WTC11 (cell line): ENCODE measurements at regions not wholly inside any gene's neighbourhood (a gene's known extent, or its start where the extent isn't known, plus 50 kb on each side); places are given as distances from the start of the nearest gene placed in this dataset.

Source experiments
- ATAC-seq: fragments of 200-7000 bp; cut with Tn5 transposase; 2 replicates; pipeline ENCODE4 v1.10.0; 2021; ENCODE audit warnings: mild to moderate bottlenecking, moderate library complexity
- CTCF ChIA-PET: fragments of 300-600 bp; sonication (Branson Sonifier 250); formaldehyde crosslinking; loops from one replicate; lab custom pipeline; 2021; ENCODE audit warnings: antibody characterized with exemption; lab: Charles Lee
- POLR2A ChIA-PET: fragments of 350-600 bp; sonication (Branson Sonifier 250); formaldehyde crosslinking; loops from one replicate; lab custom pipeline; 2021; ENCODE audit warnings: antibody characterized with exemption; lab: Charles Lee
- DNase-seq: peaks from one replicate; pipeline ENCODE4 v3.0.0; 2021; ENCODE audit warnings: low spot score
- H3K27ac Mint-ChIP-seq: 2 replicates; pipeline ENCODE4 v1.8.0; 2021; ENCODE audit warnings: mixed read lengths
- H3K27me3 Mint-ChIP-seq: 2 replicates; pipeline ENCODE4 v1.8.0; 2021; ENCODE audit warnings: low read depth, mild to moderate bottlenecking, moderate library complexity, mixed read lengths
- H3K36me3 Mint-ChIP-seq: 2 replicates; pipeline ENCODE4 v1.8.0; 2021; ENCODE audit warnings: mixed read lengths
- H3K4me1 Mint-ChIP-seq: 2 replicates; pipeline ENCODE4 v1.8.0; 2022; ENCODE audit warnings: mixed read lengths
- H3K4me3 Mint-ChIP-seq: 2 replicates; pipeline ENCODE4 v1.8.0; 2021; ENCODE audit warnings: mild to moderate bottlenecking, moderate library complexity, mixed read lengths
- H3K9me3 Mint-ChIP-seq: 2 replicates; pipeline ENCODE4 v1.8.0; 2021; ENCODE audit warnings: mixed read lengths
- ATF1 ChIP-seq: sonication (generic); formaldehyde crosslinking; IDR thresholded peaks from 2 replicates; pipeline ENCODE4 v1.8.1; 2023; ENCODE audit warnings: mild to moderate bottlenecking, moderate library complexity, missing genetic modification reagents
- CREB1 ChIP-seq: sonication (generic); formaldehyde crosslinking; IDR thresholded peaks from 2 replicates; pipeline ENCODE4 v1.8.0; 2023; ENCODE audit warnings: mild to moderate bottlenecking, missing genetic modification reagents
- ELF4 ChIP-seq: sonication (generic); formaldehyde crosslinking; IDR thresholded peaks from 2 replicates; pipeline ENCODE4 v1.8.1; 2022; ENCODE audit warnings: low read depth, mild to moderate bottlenecking, moderate library complexity, missing genetic modification reagents
- FOXJ3 ChIP-seq: sonication (generic); formaldehyde crosslinking; IDR thresholded peaks from 2 replicates; pipeline ENCODE4 v1.9.0; 2021; ENCODE audit warnings: missing genetic modification reagents, mild to moderate bottlenecking, borderline replicate concordance
- GRHL2 ChIP-seq: fragments of 250-450 bp; sonication (Bioruptor Pico); IDR thresholded peaks from 2 replicates; pipeline ENCODE4 v1.8.0; 2022; ENCODE audit warnings: mild to moderate bottlenecking, moderate library complexity; ENCODE audit not compliant: insufficient replicate concordance, severe bottlenecking
- GTF2I ChIP-seq: fragments of 250-450 bp; sonication (Bioruptor Pico); conservative IDR thresholded peaks from 2 replicates; pipeline ENCODE4 v1.4.0; 2021; ENCODE audit warnings: mild to moderate bottlenecking
- IRF2 ChIP-seq: sonication (generic); formaldehyde crosslinking; IDR thresholded peaks from 2 replicates; pipeline ENCODE4 v1.8.0; 2022; ENCODE audit warnings: low read depth, missing genetic modification reagents, borderline replicate concordance
- JUN ChIP-seq: sonication (generic); formaldehyde crosslinking; IDR thresholded peaks from 2 replicates; pipeline ENCODE4 v1.8.0; 2023; ENCODE audit warnings: mild to moderate bottlenecking, missing genetic modification reagents
- MAX ChIP-seq: sonication (generic); formaldehyde crosslinking; IDR thresholded peaks from 2 replicates; pipeline ENCODE4 v1.8.0; 2022; ENCODE audit warnings: mild to moderate bottlenecking, missing genetic modification reagents
- MLX ChIP-seq: sonication (generic); formaldehyde crosslinking; IDR thresholded peaks from 2 replicates; pipeline ENCODE4 v1.8.1; 2023; ENCODE audit warnings: mild to moderate bottlenecking, missing genetic modification reagents, moderate library complexity
- NR1H2 ChIP-seq: sonication (generic); formaldehyde crosslinking; IDR thresholded peaks from 2 replicates; pipeline ENCODE4 v1.9.0; 2021; ENCODE audit warnings: mild to moderate bottlenecking, moderate library complexity, missing genetic modification reagents
- NR2C2 ChIP-seq: sonication (generic); formaldehyde crosslinking; IDR thresholded peaks from 2 replicates; pipeline ENCODE4 v1.8.0; 2022; ENCODE audit warnings: mild to moderate bottlenecking, missing genetic modification reagents
- SMAD3 ChIP-seq: sonication (generic); formaldehyde crosslinking; IDR thresholded peaks from 2 replicates; pipeline ENCODE4 v1.8.0; 2022; ENCODE audit warnings: missing genetic modification reagents, mild to moderate bottlenecking, borderline replicate concordance
- TCF7 ChIP-seq: sonication (generic); formaldehyde crosslinking; IDR thresholded peaks from 2 replicates; pipeline ENCODE4 v1.8.0; 2022; ENCODE audit warnings: mild to moderate bottlenecking, low read depth, missing genetic modification reagents, moderate library complexity
- USF2 ChIP-seq: sonication (generic); formaldehyde crosslinking; IDR thresholded peaks from 2 replicates; pipeline ENCODE4 v1.8.1; 2023; ENCODE audit warnings: mild to moderate bottlenecking, missing genetic modification reagents, moderate library complexity
- ZBTB21 ChIP-seq: sonication (generic); formaldehyde crosslinking; IDR thresholded peaks from 2 replicates; pipeline ENCODE4 v1.8.1; 2023; ENCODE audit warnings: mild to moderate bottlenecking, missing genetic modification reagents, borderline replicate concordance
- ZNF232 ChIP-seq: sonication (generic); formaldehyde crosslinking; IDR thresholded peaks from 2 replicates; pipeline ENCODE4 v1.8.0; 2022; ENCODE audit warnings: mild to moderate bottlenecking, missing genetic modification reagents
- ZNF281 ChIP-seq: sonication (generic); formaldehyde crosslinking; IDR thresholded peaks from 2 replicates; pipeline ENCODE4 v1.8.0; 2023; ENCODE audit warnings: mild to moderate bottlenecking, missing genetic modification reagents
- ZNF671 ChIP-seq: fragments of 250-450 bp; sonication (Bioruptor Pico); IDR thresholded peaks from 2 replicates; pipeline ENCODE4 v1.8.0; 2021; ENCODE audit warnings: mild to moderate bottlenecking
- TF ChIP-seq, protein P1 (sequence below): sonication (generic); formaldehyde crosslinking; IDR thresholded peaks from 2 replicates; pipeline ENCODE4 v1.8.0; 2022; ENCODE audit warnings: mild to moderate bottlenecking, missing genetic modification reagents
- TF ChIP-seq, protein P2 (sequence below): sonication (generic); formaldehyde crosslinking; IDR thresholded peaks from 2 replicates; pipeline ENCODE4 v1.8.1; 2022; ENCODE audit warnings: low read depth, missing genetic modification reagents, borderline replicate concordance
- TF ChIP-seq, protein P3 (sequence below): fragments of 250-450 bp; sonication (Bioruptor Pico); conservative IDR thresholded peaks from 2 replicates; pipeline ENCODE4 v1.9.0; 2021; ENCODE audit warnings: mild to moderate bottlenecking
- TF ChIP-seq, protein P4 (sequence below): sonication (generic); formaldehyde crosslinking; IDR thresholded peaks from 2 replicates; pipeline ENCODE4 v1.8.1; 2022; ENCODE audit warnings: missing genetic modification reagents, borderline replicate concordance
- TF ChIP-seq, protein P5 (sequence below): sonication (generic); formaldehyde crosslinking; IDR thresholded peaks from 2 replicates; pipeline ENCODE4 v1.8.1; 2023; ENCODE audit warnings: mild to moderate bottlenecking, missing genetic modification reagents

DNA sequence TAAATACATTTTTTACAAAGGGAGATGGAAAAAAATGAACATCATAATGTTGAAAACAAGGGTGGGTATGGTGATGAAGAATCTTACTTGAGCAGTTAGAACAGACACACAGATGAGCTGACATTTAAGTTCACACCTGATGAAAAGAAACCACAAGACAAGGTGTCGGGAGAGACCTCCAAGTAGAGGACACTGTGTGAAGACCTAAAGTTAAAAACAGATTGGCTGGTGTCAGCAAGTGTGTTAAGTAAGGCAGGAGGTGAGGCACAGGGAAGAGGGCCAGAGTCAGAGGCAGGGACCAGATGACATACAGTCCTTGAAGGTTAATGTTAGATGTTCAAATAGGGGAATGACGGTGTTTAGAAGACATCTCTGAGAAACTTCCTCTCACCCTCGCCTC lies 236.8 kb downstream of the FAT3 start (continued):
- TF ChIP-seq, protein P1, sequence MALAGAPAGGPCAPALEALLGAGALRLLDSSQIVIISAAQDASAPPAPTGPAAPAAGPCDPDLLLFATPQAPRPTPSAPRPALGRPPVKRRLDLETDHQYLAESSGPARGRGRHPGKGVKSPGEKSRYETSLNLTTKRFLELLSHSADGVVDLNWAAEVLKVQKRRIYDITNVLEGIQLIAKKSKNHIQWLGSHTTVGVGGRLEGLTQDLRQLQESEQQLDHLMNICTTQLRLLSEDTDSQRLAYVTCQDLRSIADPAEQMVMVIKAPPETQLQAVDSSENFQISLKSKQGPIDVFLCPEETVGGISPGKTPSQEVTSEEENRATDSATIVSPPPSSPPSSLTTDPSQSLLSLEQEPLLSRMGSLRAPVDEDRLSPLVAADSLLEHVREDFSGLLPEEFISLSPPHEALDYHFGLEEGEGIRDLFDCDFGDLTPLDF (CRISPR knock-in tag): no peak
- TF ChIP-seq, protein P2, sequence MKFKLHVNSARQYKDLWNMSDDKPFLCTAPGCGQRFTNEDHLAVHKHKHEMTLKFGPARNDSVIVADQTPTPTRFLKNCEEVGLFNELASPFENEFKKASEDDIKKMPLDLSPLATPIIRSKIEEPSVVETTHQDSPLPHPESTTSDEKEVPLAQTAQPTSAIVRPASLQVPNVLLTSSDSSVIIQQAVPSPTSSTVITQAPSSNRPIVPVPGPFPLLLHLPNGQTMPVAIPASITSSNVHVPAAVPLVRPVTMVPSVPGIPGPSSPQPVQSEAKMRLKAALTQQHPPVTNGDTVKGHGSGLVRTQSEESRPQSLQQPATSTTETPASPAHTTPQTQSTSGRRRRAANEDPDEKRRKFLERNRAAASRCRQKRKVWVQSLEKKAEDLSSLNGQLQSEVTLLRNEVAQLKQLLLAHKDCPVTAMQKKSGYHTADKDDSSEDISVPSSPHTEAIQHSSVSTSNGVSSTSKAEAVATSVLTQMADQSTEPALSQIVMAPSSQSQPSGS (CRISPR knock-in tag): no peak
- no peak for TF ChIP-seq ZBTB21
- no peak for TF ChIP-seq TCF7 (CRISPR knock-in tag)
- TF ChIP-seq, protein P3, sequence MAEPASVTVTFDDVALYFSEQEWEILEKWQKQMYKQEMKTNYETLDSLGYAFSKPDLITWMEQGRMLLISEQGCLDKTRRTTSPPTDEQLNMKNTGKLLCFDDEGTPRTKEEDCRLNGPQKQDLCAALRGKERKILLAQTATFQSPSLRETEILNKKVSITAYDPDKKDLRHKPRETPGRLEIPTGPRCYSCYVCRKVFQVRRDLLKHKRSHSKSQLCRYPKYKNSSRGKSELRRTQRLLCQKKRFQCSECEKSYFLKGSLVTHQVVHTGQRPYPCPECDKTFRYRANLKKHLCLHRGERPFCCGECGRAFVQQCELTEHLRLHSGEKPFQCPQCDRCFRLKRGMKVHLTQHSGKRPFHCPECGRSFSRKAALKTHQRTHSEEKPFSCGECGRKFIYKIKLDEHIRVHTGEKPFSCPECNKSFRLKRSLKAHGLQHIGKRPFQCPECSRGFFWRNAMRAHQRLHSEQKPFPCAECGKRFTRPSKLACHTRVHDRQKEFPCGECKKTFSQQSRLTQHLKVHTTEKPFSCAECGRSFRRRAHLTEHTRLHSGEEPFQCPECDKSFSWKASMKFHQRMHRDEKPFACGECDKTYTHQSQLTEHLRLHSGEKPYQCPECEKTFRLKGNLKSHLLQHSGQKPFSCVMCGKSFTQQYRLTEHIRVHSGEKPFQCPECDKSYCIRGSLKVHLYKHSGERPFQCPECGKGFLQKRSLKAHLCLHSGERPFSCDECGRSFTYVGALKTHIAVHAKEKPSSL (CRISPR knock-in tag): no peak
- TF ChIP-seq JUN: no peak
- no peak for TF ChIP-seq MLX
- no peak for TF ChIP-seq ZNF671 (CRISPR knock-in tag)
- no peak for TF ChIP-seq USF2
- TF ChIP-seq ELF4 (CRISPR knock-in tag): no peak
- no peak for TF ChIP-seq NR2C2 (CRISPR knock-in tag)
- no peak for TF ChIP-seq IRF2 (CRISPR knock-in tag)
- no peak for TF ChIP-seq GRHL2
- TF ChIP-seq GTF2I: no peak
- TF ChIP-seq, all 79 proteins: peak for 0

GRCh38 chr11:92462821-92463220 lies 238.2 kb downstream of the FAT3 start:
- ChIA-PET CTCF (no interaction called here), POLR2A (no interaction called here)
- Mint-ChIP-seq H3K4me3 (no peak overlapping the region), H3K36me3 (no peaks in the 10 kb centered on the region), H3K4me1 (peaks cover 16% of the 10 kb centered on the region), H3K9me3 (0 out of 2 replicates have a peak, but pooled peaks cover 5% of the 10 kb centered on the region), H3K27me3 (no peaks in the 10 kb centered on the region), H3K27ac (no peak overlapping the region)
- ATAC-seq (no peak), DNase-seq (no peak)
- TF ChIP-seq, protein P4, sequence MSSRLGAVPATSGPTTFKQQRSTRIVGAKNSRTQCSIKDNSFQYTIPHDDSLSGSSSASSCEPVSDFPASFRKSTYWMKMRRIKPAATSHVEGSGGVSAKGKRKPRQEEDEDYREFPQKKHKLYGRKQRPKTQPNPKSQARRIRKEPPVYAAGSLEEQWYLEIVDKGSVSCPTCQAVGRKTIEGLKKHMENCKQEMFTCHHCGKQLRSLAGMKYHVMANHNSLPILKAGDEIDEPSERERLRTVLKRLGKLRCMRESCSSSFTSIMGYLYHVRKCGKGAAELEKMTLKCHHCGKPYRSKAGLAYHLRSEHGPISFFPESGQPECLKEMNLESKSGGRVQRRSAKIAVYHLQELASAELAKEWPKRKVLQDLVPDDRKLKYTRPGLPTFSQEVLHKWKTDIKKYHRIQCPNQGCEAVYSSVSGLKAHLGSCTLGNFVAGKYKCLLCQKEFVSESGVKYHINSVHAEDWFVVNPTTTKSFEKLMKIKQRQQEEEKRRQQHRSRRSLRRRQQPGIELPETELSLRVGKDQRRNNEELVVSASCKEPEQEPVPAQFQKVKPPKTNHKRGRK (CRISPR knock-in tag): no peak
- TF ChIP-seq, protein P1 (CRISPR knock-in tag): no peak
- TF ChIP-seq ZNF281 (CRISPR knock-in tag) (no peak), TCF7 (CRISPR knock-in tag) (no peak), CREB1 (CRISPR knock-in tag) (no peak), NR1H2 (CRISPR knock-in tag) (no peak), ZNF232 (CRISPR knock-in tag) (no peak), ATF1 (CRISPR knock-in tag) (no peak), SMAD3 (CRISPR knock-in tag) (no peak), MAX (no peak), FOXJ3 (CRISPR knock-in tag) (no peak)
- TF ChIP-seq, protein P5, sequence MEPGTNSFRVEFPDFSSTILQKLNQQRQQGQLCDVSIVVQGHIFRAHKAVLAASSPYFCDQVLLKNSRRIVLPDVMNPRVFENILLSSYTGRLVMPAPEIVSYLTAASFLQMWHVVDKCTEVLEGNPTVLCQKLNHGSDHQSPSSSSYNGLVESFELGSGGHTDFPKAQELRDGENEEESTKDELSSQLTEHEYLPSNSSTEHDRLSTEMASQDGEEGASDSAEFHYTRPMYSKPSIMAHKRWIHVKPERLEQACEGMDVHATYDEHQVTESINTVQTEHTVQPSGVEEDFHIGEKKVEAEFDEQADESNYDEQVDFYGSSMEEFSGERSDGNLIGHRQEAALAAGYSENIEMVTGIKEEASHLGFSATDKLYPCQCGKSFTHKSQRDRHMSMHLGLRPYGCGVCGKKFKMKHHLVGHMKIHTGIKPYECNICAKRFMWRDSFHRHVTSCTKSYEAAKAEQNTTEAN (CRISPR knock-in tag): no peak
